ENCODE measurements at regions not wholly inside any gene's neighbourhood (a gene's known extent, or its start where the extent isn't known, plus 50 kb on each side); places are given as distances from the start of the nearest gene placed in this dataset.

DNA sequence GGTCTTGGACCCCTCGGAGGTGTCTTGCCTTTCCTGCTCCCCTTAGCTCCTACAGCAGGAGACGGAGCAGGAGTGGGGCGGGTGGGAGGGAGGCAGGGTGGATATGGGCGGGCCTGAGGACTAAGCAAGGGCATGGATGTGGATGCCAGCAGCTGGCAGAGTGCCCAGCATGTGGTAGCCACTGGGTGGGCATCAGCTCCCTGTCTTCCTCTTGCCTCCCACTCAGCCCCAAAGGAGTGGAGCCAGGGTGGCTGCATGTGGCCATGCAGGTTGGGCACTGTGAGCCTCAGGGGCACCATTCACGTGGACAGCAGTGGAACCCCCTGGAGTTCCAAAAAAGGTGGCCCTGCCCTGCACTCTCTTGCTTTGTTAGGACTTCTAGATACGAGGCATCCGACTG, 90.1 kb upstream of the TBCA start:
- TF ChIP-seq POLR2AphosphoS5 (IDR thresholded peaks at IDR 0.05; ENCODE audit: low read depth, low read length) (no peak), POLR2A (IDR thresholded peaks at IDR 0.05; ENCODE audit: low read depth, low read length) (no peak), TAF1 (IDR thresholded peaks at IDR 0.05; ENCODE audit: borderline replicate concordance, low read depth, low read length) (no peak)

Measured in GM12892 (cell line).